ENCODE measurements at regions not wholly inside any gene's neighbourhood (a gene's known extent, or its start where the extent isn't known, plus 50 kb on each side); places are given as distances from the start of the nearest gene placed in this dataset.

- TF ChIP-seq ZNF277 (CRISPR knock-in tag; IDR thresholded peaks at IDR 0.05; ENCODE audit: borderline replicate concordance), result no peak
- TF ChIP-seq ELF1 (tag; IDR thresholded peaks at IDR 0.05), result no peak
- TF ChIP-seq JUNB (CRISPR knock-in tag; conservative IDR thresholded peaks at IDR 0.05), result 0 out of 2 replicates have a peak, but pooled peaks have one; percentile 50
- TF ChIP-seq MGA (IDR thresholded peaks at IDR 0.05), result no peak
- TF ChIP-seq CEBPG (CRISPR knock-in tag; IDR thresholded peaks at IDR 0.05), result no peak
- no peak for TF ChIP-seq CEBPG (tag; conservative IDR thresholded peaks at IDR 0.05 in 1 of 2, IDR thresholded peaks at IDR 0.05 in 1 of 2)
- TF ChIP-seq CC2D1A (IDR thresholded peaks at IDR 0.05), result no peak
- no peak for TF ChIP-seq KDM1A (IDR thresholded peaks at IDR 0.05)
- TF ChIP-seq ZBTB43 (CRISPR knock-in tag; IDR thresholded peaks at IDR 0.05), result no peak
- no peak for TF ChIP-seq ZNF347 (CRISPR knock-in tag; IDR thresholded peaks at IDR 0.05; ENCODE audit: low read depth)
- no peak for TF ChIP-seq ZNF778 (CRISPR knock-in tag; IDR thresholded peaks at IDR 0.05)
Observed at GRCh38 chr1:193774536-193775323, 588.3 kb upstream of the B3GALT2 start (continued).

All from K562 (cell line).